ENCODE measurements at regions not wholly inside any gene's neighbourhood (a gene's known extent, or its start where the extent isn't known, plus 50 kb on each side); places are given as distances from the start of the nearest gene placed in this dataset.
"Not testable (repeated sequence)": the region's sequence is repeated elsewhere in the genome, so short reads cannot be mapped to it uniquely, and the experiment has no call there.

DNA sequence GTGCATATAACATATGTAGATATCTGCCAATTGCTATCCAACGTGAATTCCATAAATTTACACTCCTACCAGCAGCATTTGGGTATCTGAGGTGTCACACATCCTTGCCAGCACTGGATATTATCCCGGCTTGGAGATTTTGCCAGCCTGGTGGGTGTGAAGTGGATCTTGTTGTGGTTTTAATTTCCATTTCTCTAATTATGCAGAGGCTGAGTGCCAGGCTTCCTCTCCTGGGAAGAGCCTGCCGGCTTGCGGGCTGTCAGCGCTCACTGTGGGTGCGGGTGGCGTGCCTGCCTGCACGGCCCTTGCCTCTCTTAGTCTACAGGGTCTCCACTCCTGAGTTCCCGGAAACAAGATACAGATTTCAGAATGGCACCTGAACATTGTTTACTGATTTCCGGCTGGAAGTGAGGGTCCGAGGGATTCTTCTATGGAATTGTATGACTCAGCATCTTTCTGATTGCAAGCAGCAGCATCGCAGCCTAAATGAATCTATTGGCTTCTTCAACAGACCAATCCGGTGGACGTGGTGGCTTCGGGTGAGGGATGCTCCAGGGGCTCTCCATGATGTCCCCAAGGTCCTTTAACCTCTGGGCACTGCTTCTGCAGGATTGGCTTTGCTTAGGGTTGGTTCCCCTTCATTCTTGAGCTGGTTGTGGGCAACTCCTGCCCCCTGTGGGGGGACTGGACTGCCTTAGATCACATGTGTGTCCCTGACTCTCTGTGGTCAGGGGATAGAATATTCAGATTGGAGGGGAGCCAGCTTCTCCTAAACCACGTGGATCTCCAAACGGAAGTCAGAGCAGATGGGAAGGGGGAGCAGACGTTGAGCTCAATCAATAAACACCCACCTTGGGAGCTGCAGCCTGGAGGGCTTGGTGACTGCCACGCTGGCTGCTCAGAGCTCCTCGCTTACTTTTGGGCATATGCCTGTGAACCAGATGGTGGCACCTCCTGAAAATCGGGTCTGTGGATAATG is 58.0 kb upstream of the LRPAP1 start:
- DNase-seq (ENCODE audit: low spot score) = not testable (repeated sequence)

DNA sequence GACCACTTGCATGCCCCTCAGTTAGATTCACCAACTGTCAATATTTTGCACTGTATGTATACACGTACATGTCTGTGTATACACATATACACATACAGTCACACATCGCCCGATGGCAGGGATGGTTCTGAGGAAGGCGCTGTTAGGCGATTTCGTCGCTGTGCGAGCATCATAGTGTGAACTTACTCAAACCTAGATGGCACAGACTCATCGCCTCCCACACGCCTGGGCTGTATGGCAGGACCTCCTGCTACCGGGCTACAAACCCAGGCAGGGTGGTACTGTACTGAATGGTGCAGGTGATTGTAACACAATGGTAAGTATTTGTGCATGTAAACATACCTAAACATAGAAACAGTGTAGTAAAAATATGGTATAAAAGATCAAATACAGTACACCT is 57.2 kb upstream of the LRPAP1 start:
- DNase-seq (ENCODE audit: low spot score) = not testable (repeated sequence)

DNA sequence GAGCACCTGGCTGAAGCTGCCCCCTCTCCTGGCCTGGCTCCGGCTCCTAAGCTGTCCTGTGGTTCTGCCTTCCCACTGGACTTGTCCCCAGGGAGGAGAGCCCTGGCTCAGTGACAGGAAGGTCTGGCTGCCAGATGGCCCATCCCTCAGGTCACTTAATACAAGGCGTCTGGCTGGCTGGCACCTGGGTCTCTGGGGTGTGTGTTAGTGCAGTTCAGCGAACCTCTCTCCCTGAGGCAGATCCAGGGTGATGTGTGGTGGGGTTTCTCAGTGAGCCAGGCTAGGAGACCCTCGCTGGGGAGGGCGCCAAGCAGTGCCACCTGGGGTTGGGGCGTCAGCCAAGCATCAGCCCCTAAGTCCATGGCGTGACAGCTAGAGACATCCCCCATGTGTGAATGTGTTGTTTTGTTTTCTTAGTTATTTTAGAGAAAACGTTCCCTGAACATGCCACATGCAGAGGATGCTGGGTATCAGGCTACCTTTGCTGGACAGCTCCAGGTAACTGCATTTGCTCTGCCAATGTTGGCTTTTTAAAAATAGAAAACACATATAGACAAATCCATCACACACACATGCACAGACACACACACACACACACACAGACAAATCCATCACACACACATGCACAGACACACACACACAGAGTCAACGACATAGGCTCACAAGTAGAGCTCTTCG is 56.4 kb upstream of the LRPAP1 start:
- not testable (repeated sequence) for DNase-seq (ENCODE audit: low spot score)

DNA sequence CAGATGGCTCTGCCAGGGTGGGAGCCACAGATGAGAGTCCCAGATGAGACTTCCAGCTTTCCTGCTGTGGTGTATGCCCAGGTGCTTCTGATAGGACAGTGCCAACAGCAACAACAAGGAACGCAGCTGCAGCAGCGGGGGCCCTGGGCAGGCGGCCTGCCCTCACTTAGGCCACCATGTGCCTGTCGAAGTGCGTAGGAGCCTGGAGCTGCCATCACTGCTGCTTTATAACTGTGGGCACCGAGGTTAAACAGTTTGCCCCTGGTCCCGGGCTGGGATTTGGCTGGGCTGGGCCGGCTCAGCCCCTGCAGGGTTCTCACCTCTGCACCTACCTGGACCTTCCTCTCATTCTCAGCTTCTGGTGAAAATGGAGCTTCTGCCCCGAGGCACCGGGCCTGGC is 54.4 kb upstream of the LRPAP1 start:
- not testable (repeated sequence) for DNase-seq (ENCODE audit: low spot score)

DNA sequence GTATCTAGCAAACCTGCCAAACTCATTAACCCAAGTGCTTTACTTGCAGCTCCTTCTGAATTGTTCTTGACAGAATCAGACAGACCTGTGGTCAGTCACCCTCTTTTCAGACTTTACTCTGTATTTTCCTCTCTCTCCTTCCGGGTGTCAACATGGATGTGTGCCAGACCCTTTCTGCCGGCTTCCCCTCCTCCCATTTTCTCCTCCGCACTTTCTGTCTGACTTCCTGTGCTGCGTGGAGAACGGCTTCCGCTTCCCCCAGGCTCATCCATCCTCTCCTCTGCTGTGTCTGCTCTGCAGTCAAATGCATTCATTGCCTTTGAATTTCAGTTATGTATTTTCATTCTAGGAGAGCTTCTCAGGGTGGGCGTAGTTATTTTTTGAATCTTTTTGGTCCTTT is 53.3 kb upstream of the LRPAP1 start:
- not testable (repeated sequence) for DNase-seq (ENCODE audit: low spot score)

DNA sequence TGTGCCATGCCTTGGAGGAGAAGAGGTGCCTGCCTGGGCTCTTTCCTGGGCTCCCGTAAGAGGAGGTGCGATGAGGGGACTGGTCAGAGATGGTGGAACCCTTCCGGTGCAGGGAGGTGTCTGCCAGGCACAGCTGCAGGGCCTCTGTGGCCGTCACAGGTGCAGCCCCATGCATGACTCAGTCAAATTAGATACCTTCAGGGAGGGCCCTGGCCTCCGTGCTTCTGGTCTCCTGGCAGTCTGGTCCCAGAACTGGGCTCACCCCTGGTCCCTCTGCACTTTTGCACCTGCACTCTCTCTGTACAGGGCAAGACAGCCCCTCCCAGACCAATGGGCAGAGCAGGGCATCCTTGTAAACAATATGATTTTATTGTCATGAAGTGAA is 49.9 kb upstream of the LRPAP1 start:
- no peak for DNase-seq (ENCODE audit: low spot score)

All from RKO (cell line).